ENCODE measurements at regions not wholly inside any gene's neighbourhood (a gene's known extent, or its start where the extent isn't known, plus 50 kb on each side); places are given as distances from the start of the nearest gene placed in this dataset.

DNA sequence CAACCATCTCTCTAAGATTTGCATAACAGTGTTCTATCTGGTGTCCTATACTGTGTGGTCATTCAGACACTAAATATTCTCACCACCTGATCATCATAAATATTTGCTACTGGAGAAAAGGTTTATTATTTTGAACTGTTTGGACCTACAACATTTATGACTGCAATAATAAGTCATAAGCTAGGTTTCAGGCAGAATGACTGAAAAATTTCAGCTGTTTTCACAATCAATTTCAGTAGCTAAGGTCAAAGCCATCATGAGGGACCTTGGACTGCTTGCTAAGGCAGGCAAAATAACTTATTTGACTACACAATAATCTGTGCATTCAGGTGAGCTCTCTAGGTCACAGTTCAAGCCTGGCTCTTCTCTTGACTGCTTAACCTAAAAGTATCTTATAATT is 425.5 kb upstream of the CDH2 start:
- intact Hi-C loops (cut with micrococcal nuclease) = no loop called here
- no peaks in the 10 kb centered on the region for H3K36me3 ChIP-seq (ENCODE audit: control insufficient read depth in 2 of 3, insufficient read depth in 3 of 3, low read length in 3 of 3)
- H3K27ac ChIP-seq (ENCODE audit: low read depth, low read length) = no peak overlapping the region
- CTCF ChIA-PET = no interaction called here
- H3K36me3 Mint-ChIP-seq = no peaks in the 10 kb centered on the region
- H3K9me3 ChIP-seq (ENCODE audit: control insufficient read depth in 2 of 3, low read length in 3 of 3) = no peaks in the 10 kb centered on the region
- H3K27ac Mint-ChIP-seq = no peak overlapping the region
- H3K4me3 ChIP-seq (ENCODE audit: low read length) = no peak overlapping the region
- peaks cover 4 to 27% (median 8%) of the 10 kb centered on the region in 11 donors for H3K9me3 Mint-ChIP-seq
- H3K27me3 ChIP-seq (ENCODE audit: control insufficient read depth in 2 of 2, insufficient read depth in 2 of 2, low read length in 2 of 2) = no peaks in the 10 kb centered on the region
- ATAC-seq (no peak), DNase-seq (no peak)
- no peaks in the 10 kb centered on the region for H3K4me1 ChIP-seq (ENCODE audit: control insufficient read depth in 2 of 2, insufficient read depth in 2 of 2, low read length in 2 of 2)
- POLR2A ChIA-PET = no interaction called here
- H3K27me3 Mint-ChIP-seq = no peaks in the 10 kb centered on the region
- no peaks in the 10 kb centered on the region for H3K4me1 Mint-ChIP-seq
- no peak overlapping the region for H3K4me3 Mint-ChIP-seq

DNA sequence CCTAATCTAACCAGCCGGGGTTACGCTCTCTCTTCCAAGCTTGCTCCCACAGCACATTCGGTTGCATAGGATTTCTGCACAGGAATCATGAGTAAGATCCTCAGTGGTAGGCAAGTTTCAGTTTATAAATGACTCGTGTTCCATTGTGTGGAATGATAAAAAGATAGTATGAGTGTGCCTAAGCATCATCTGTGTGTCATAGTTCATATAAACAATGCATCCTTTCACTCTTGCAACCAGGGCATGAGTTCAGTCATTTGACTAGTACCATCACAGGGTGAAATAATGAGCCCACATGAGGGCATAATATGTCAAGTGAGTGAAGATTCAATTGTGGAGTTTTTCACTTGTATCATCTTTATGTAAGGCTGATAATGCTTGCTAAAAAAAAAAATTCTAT is 417.1 kb upstream of the CDH2 start:
- no peak overlapping the region for H3K4me3 Mint-ChIP-seq

DNA sequence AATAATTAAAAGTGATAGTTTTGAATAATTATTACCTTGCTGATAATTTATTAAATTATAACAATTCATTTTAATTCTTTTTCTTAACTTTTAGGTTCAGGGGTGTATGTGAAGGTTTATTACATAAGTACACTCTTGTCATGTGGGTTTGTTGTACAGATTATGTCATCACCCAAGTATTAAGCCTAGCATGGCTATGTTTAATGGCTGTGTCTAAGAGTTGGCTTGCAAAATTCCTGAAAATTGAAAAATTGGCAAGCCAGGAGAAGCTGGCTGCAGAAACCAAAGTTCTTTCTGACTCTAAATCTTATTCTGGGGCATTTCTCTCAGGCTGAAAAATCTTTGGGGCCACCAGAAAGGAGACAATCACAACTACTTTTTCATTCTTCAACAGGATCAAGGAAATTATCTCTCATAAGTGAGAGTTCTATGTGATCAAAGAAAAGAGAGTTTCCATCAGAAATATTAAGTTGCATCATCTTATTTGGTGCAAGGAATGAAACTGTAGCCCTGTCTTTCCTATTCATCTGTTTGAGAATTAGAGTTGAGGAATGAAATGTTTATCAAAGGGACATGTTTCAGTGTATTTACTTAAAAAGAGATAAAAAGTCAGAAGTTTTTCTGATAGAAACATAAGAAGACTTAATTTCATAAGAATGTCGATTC is 412.1 kb upstream of the CDH2 start:
- Mint-ChIP-seq H3K27me3 (no peaks in the 10 kb centered on the region), H3K9me3 (peaks cover 1 to 18% (median 3%) of the 10 kb centered on the region in 11 donors), H3K27ac (no peak overlapping the region), H3K4me3 (no peak overlapping the region), H3K4me1 (no peaks in the 10 kb centered on the region), H3K36me3 (peaks cover 0 to 4% (median 0%) of the 10 kb centered on the region in 5 donors)
- H3K36me3 ChIP-seq (ENCODE audit: control insufficient read depth in 2 of 3, insufficient read depth in 3 of 3, low read length in 3 of 3) = no peaks in the 10 kb centered on the region
- intact Hi-C loops (cut with micrococcal nuclease) = no loop called here
- no peaks in the 10 kb centered on the region for H3K27me3 ChIP-seq (ENCODE audit: control insufficient read depth in 2 of 2, insufficient read depth in 2 of 2, low read length in 2 of 2)
- no peak overlapping the region for H3K4me3 ChIP-seq (ENCODE audit: low read length)
- H3K9me3 ChIP-seq (ENCODE audit: control insufficient read depth in 2 of 3, low read length in 3 of 3) = peaks cover 0 to 4% (median 0%) of the 10 kb centered on the region in 3 experiments
- no peaks in the 10 kb centered on the region for H3K4me1 ChIP-seq (ENCODE audit: control insufficient read depth in 2 of 2, insufficient read depth in 2 of 2, low read length in 2 of 2)
- no peak for DNase-seq
- ChIA-PET POLR2A (no interaction called here), CTCF (no interaction called here)
- no peak for ATAC-seq
- no peak overlapping the region for H3K27ac ChIP-seq (ENCODE audit: low read depth, low read length)

More for the DNA sequence above, 417.1 kb upstream of the CDH2 start:
- no peaks in the 10 kb centered on the region for H3K4me1 ChIP-seq (ENCODE audit: control insufficient read depth in 2 of 2, insufficient read depth in 2 of 2, low read length in 2 of 2)
- peaks cover 0 to 4% (median 0%) of the 10 kb centered on the region in 3 experiments for H3K9me3 ChIP-seq (ENCODE audit: control insufficient read depth in 2 of 3, low read length in 3 of 3)
- Mint-ChIP-seq H3K27ac (no peak overlapping the region), H3K27me3 (no peaks in the 10 kb centered on the region), H3K9me3 (peaks cover 0 to 19% (median 8%) of the 10 kb centered on the region in 11 donors), H3K4me1 (no peaks in the 10 kb centered on the region), H3K36me3 (peaks cover 0 to 4% (median 0%) of the 10 kb centered on the region in 5 donors)
- no peaks in the 10 kb centered on the region for H3K27me3 ChIP-seq (ENCODE audit: control insufficient read depth in 2 of 2, insufficient read depth in 2 of 2, low read length in 2 of 2)
- ATAC-seq = no peak
- intact Hi-C loops (cut with micrococcal nuclease) = no loop called here
- H3K36me3 ChIP-seq (ENCODE audit: control insufficient read depth in 2 of 3, insufficient read depth in 3 of 3, low read length in 3 of 3) = no peaks in the 10 kb centered on the region
- H3K27ac ChIP-seq (ENCODE audit: low read depth, low read length) = no peak overlapping the region
- no peak for DNase-seq
- no peak overlapping the region for H3K4me3 ChIP-seq (ENCODE audit: low read length)
- POLR2A ChIA-PET = no interaction called here
- CTCF ChIA-PET = no interaction called here

DNA sequence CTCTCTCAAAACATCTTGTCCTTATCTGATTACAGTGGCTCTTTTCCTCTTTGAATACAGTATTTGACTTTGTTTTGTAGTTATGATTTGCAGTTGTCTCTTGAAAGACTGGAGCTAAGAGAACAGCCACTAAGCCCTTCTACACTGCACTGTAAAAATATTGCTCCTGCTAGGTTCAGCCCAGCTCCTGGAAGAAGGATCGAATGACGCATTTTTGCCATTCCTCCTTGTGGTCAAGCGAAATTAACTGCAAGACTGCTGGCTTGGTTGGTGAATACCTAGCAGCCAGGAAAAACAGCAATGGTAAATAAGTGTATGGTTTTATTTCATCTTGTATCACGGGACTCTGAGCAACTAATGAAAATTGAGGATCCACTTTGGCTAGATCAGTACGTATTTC is 407.8 kb upstream of the CDH2 start:
- intact Hi-C loops (cut with micrococcal nuclease) = no loop called here
- Histone ChIP-seq H3K27me3 (ENCODE audit: control insufficient read depth in 2 of 2, insufficient read depth in 2 of 2, low read length in 2 of 2) (no peaks in the 10 kb centered on the region), H3K4me1 (ENCODE audit: control insufficient read depth in 2 of 2, insufficient read depth in 2 of 2, low read length in 2 of 2) (no peaks in the 10 kb centered on the region), H3K4me3 (ENCODE audit: low read length) (no peak overlapping the region), H3K27ac (ENCODE audit: low read depth, low read length) (no peak overlapping the region), H3K9me3 (ENCODE audit: control insufficient read depth in 2 of 3, low read length in 3 of 3) (peaks cover 0 to 3% (median 0%) of the 10 kb centered on the region in 3 experiments), H3K36me3 (ENCODE audit: control insufficient read depth in 2 of 3, insufficient read depth in 3 of 3, low read length in 3 of 3) (no peaks in the 10 kb centered on the region)
- Mint-ChIP-seq H3K4me1 (no peaks in the 10 kb centered on the region), H3K36me3 (no peaks in the 10 kb centered on the region), H3K27ac (no peak overlapping the region), H3K4me3 (no peak overlapping the region), H3K27me3 (no peaks in the 10 kb centered on the region), H3K9me3 (peaks cover 0 to 10% (median 2%) of the 10 kb centered on the region in 11 donors)
- ChIA-PET POLR2A (no interaction called here), CTCF (no interaction called here)
- DNase-seq = no peak
- ATAC-seq = no peak

DNA sequence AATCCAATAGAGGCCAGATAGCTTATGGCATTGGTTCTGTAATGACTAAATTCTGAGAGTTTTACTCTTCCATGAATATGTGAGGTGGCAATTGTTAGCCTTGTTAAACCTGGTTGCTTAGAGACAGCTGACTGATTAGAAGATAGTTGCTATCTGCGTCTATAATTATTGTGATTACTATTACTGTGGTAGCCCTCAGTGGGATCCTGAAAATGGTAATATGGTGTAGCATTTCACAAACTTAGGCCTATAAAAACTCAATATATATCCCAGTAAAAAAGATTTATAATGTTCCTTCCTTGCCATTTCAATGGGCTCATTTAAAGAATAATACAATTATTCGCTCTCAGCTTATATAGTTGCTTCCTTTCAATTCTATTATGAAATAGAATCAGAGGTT is 405.8 kb upstream of the CDH2 start:
- Histone ChIP-seq H3K4me1 (ENCODE audit: control insufficient read depth in 2 of 2, insufficient read depth in 2 of 2, low read length in 2 of 2) (no peaks in the 10 kb centered on the region), H3K27me3 (ENCODE audit: control insufficient read depth in 2 of 2, insufficient read depth in 2 of 2, low read length in 2 of 2) (no peaks in the 10 kb centered on the region), H3K27ac (ENCODE audit: low read depth, low read length) (no peak overlapping the region), H3K4me3 (ENCODE audit: low read length) (no peak overlapping the region), H3K36me3 (ENCODE audit: control insufficient read depth in 2 of 3, insufficient read depth in 3 of 3, low read length in 3 of 3) (no peaks in the 10 kb centered on the region), H3K9me3 (ENCODE audit: control insufficient read depth in 2 of 3, low read length in 3 of 3) (peaks cover 0 to 3% (median 0%) of the 10 kb centered on the region in 3 experiments)
- H3K4me1 Mint-ChIP-seq = no peaks in the 10 kb centered on the region
- intact Hi-C loops (cut with micrococcal nuclease) = no loop called here
- no peaks in the 10 kb centered on the region for H3K36me3 Mint-ChIP-seq
- ChIA-PET CTCF (no interaction called here), POLR2A (no interaction called here)
- H3K9me3 Mint-ChIP-seq = peaks cover 0 to 13% (median 1%) of the 10 kb centered on the region in 11 donors
- no peak overlapping the region for H3K4me3 Mint-ChIP-seq
- DNase-seq = no peak
- H3K27ac Mint-ChIP-seq = no peak overlapping the region
- no peak for ATAC-seq
- H3K27me3 Mint-ChIP-seq = no peaks in the 10 kb centered on the region

DNA sequence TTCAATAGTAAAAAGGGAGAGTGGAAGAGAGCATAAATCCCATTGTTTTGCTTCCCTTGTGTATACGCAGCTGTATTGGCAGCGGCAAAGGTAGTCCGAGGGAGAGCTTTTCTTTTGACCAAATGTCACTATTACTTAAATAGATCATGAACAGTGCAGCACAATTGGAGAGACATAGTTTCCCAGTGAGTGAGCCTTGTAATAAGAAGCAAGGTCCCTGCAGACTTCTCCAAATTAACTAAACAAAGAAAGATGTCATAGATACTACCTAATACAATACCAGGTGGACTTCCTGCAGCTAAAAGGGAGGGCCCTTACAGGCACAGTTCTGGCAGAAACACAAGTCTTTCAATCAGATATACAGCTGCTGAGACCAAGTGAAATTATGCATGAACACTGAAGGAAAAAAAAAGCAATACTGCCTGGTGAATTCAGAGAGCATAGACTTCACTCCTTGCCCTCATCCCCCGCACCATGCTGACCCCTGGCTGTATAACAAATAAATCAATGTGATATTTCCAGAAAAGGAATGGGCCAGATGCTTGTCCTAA is 404.7 kb upstream of the CDH2 start:
- Mint-ChIP-seq H3K27ac (no peak overlapping the region), H3K36me3 (no peaks in the 10 kb centered on the region), H3K27me3 (no peaks in the 10 kb centered on the region), H3K4me3 (no peak overlapping the region), H3K4me1 (no peaks in the 10 kb centered on the region), H3K9me3 (peaks cover 0 to 13% (median 1%) of the 10 kb centered on the region in 11 donors)
- intact Hi-C loops (cut with micrococcal nuclease) = no loop called here
- Histone ChIP-seq H3K4me3 (ENCODE audit: low read length) (no peak overlapping the region), H3K27ac (ENCODE audit: low read depth, low read length) (no peak overlapping the region), H3K9me3 (ENCODE audit: control insufficient read depth in 2 of 3, low read length in 3 of 3) (peaks cover 0 to 3% (median 0%) of the 10 kb centered on the region in 3 experiments), H3K4me1 (ENCODE audit: control insufficient read depth in 2 of 2, insufficient read depth in 2 of 2, low read length in 2 of 2) (no peaks in the 10 kb centered on the region), H3K36me3 (ENCODE audit: control insufficient read depth in 2 of 3, insufficient read depth in 3 of 3, low read length in 3 of 3) (no peaks in the 10 kb centered on the region), H3K27me3 (ENCODE audit: control insufficient read depth in 2 of 2, insufficient read depth in 2 of 2, low read length in 2 of 2) (no peaks in the 10 kb centered on the region)
- POLR2A ChIA-PET = no interaction called here
- ATAC-seq (no peak), DNase-seq (no peak)
- CTCF ChIA-PET = no interaction called here

DNA sequence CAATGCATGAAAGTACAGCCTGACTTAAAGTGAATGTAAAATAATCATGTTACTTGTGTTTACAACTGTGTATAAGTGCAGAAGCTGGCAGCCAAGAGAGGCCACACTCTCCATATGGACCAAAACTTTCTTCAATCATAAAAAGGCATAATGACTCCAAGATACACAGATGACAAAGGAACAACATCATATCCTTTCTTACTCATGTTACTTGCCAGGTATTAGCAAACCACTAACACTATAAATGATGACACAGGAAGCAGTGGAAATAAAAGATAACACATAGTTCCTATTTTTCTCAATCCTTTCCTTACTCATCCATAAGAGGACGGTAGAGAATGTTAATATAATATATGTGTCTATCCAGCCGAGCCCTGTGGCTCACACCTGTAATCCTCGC is 400.0 kb upstream of the CDH2 start:
- Mint-ChIP-seq H3K27ac (no peak overlapping the region), H3K9me3 (peaks cover 0 to 21% (median 4%) of the 10 kb centered on the region in 11 donors), H3K27me3 (no peaks in the 10 kb centered on the region), H3K36me3 (no peaks in the 10 kb centered on the region), H3K4me3 (no peak overlapping the region), H3K4me1 (no peaks in the 10 kb centered on the region)
- ATAC-seq (no peak), DNase-seq (no peak)
- Histone ChIP-seq H3K4me1 (ENCODE audit: control insufficient read depth in 2 of 2, insufficient read depth in 2 of 2, low read length in 2 of 2) (no peaks in the 10 kb centered on the region), H3K36me3 (ENCODE audit: control insufficient read depth in 2 of 3, insufficient read depth in 3 of 3, low read length in 3 of 3) (no peaks in the 10 kb centered on the region), H3K27me3 (ENCODE audit: control insufficient read depth in 2 of 2, insufficient read depth in 2 of 2, low read length in 2 of 2) (no peaks in the 10 kb centered on the region), H3K4me3 (ENCODE audit: low read length) (no peak overlapping the region), H3K9me3 (ENCODE audit: control insufficient read depth in 2 of 3, low read length in 3 of 3) (peaks cover 0 to 3% (median 0%) of the 10 kb centered on the region in 3 experiments), H3K27ac (ENCODE audit: low read depth, low read length) (no peak overlapping the region)
- intact Hi-C loops (cut with micrococcal nuclease) = no loop called here
- POLR2A ChIA-PET = no interaction called here
- CTCF ChIA-PET = no interaction called here

Data from naive thymus-derived CD4-positive, alpha-beta T cell (primary cell).